Left lung (tissue), 4 donors: ENCODE measurements at regions not wholly inside any gene's neighbourhood (a gene's known extent, or its start where the extent isn't known, plus 50 kb on each side); places are given as distances from the start of the nearest gene placed in this dataset.

Experiments
- ATAC-seq: fragments of 200-7000 bp; cut with Tn5 transposase; one replicate; pipeline ENCODE4 v1.9.1; 2020; ENCODE audit warnings: moderate library complexity
- DNase-seq, 4 donors: peaks; one replicate each; pipeline ENCODE4 v3.0.0-alpha.2; 2013 to 2020
- H3K27ac ChIP-seq, 2 donors: fragments of 200-600 bp; sonication (generic) in 1 of 2; one replicate each; pipeline versions ENCODE4 v1.5.0 to v1.8.0; 2020 to 2021
- H3K27me3 ChIP-seq, 2 donors: fragments of 200-600 bp; sonication (generic) in 1 of 2; one replicate each; pipeline versions ENCODE4 v1.5.0 to v1.8.0; 2020 to 2021
- H3K36me3 ChIP-seq, 2 donors: fragments of 200-600 bp; sonication (generic) in 1 of 2; one replicate each; pipeline versions ENCODE4 v1.5.0 to v1.8.0; 2020 to 2021
- H3K4me1 ChIP-seq, 2 donors: fragments of 200-600 bp; one replicate each; pipeline ENCODE4 v1.8.0; 2021
- H3K4me3 ChIP-seq, 2 donors: fragments of 200-600 bp; sonication (generic) in 1 of 2; one replicate each; pipeline versions ENCODE4 v1.5.0 to v1.8.0; 2020 to 2021; ENCODE audit warnings: mild to moderate bottlenecking in 1 of 2
- H3K9me3 ChIP-seq, 2 donors: fragments of 200-600 bp; sonication (generic) in 1 of 2; one replicate each; pipeline versions ENCODE4 v1.5.0 to v1.8.0; 2020 to 2021
- CTCF ChIP-seq, 2 donors: fragments of 200-600 bp; sonication (generic) in 1 of 2; IDR thresholded peaks; one replicate each; pipeline versions ENCODE4 v1.5.0 to v1.8.0; 2021; ENCODE audit warnings: antibody characterized with exemption in 2 of 2
- intact Hi-C, 2 donors: fragments of 100-400 bp; cut with DNase I; formaldehyde crosslinking; loops; one replicate each; pipeline versions ENCODE4 v1.11.2 to v1.14.2; 2022
- donor health status: DM: no; HTN: yes; CAD: no.
- donor health status: DM: no; HTN: no; CAD: no.

DNA sequence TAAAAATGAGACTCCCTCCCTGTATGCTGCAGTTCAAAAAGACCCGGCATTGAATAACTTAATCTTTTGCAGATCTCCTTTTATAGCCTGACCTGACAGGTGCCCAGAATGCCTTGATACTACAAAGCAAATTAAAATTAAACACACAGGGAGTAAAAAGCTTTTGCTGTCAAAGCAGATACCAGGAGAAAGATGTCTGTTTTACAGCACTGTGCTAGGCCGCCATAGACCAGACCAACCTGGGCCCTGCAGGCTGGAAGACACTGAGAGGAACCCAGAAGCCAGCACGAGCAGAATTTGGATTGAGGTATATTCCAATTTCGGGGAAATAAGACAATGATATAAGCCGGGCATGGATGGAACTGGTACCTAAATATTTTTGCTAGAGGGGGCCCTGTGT, 602.8 kb upstream of the SOX11 start:
- no peak overlapping the region for H3K27ac ChIP-seq
- DNase-seq (no peak), ATAC-seq (no peak)
- no peak overlapping the region for H3K4me3 ChIP-seq
- H3K27me3 ChIP-seq = no peaks in the 10 kb centered on the region
- intact Hi-C loops = no loop called here
- TF ChIP-seq CTCF (IDR thresholded peaks at IDR 0.05) = no peak
- H3K36me3 ChIP-seq = no peaks in the 10 kb centered on the region
- no peaks in the 10 kb centered on the region for H3K4me1 ChIP-seq
- peaks cover 0 to 6% of the 10 kb centered on the region in 2 donors for H3K9me3 ChIP-seq

DNA sequence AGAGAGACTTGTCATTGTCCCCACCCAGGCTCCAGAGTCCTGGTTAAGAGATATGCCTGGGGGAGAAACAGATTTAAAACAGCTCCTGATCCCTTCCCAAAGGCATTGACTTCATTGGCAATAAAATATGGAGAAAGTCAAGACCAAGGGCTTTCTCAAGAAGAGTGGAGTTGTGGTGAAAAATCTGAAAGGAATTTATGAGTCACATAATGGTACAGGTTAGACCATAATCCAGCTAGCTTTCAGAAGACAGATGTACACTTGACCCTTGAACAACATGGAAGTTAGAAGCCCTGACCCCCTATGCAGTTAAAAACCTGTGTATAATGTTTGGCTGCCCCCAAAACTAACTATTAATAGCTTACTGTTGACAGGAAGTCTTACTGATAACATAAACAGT, 599.1 kb upstream of the SOX11 start:
- Histone ChIP-seq H3K27me3 (no peaks in the 10 kb centered on the region), H3K27ac (no peak overlapping the region), H3K36me3 (no peaks in the 10 kb centered on the region), H3K9me3 (peaks cover 0 to 17% of the 10 kb centered on the region in 2 donors), H3K4me3 (no peak overlapping the region), H3K4me1 (no peaks in the 10 kb centered on the region)
- DNase-seq = no peak
- intact Hi-C loops = no loop called here
- TF ChIP-seq CTCF (IDR thresholded peaks at IDR 0.05) = no peak
- ATAC-seq = no peak

GRCh38 chr2:5093518-5093917, 598.7 kb upstream of the SOX11 start:
- intact Hi-C loops = no loop called here
- H3K4me3 ChIP-seq = no peak overlapping the region
- no peak overlapping the region for H3K27ac ChIP-seq
- H3K36me3 ChIP-seq = no peaks in the 10 kb centered on the region
- TF ChIP-seq CTCF (IDR thresholded peaks at IDR 0.05) = no peak
- DNase-seq = no peak
- H3K27me3 ChIP-seq = no peaks in the 10 kb centered on the region
- peaks cover 0 to 17% of the 10 kb centered on the region in 2 donors for H3K9me3 ChIP-seq
- ATAC-seq = no peak
- no peaks in the 10 kb centered on the region for H3K4me1 ChIP-seq

- ATAC-seq (no peak), DNase-seq (no peak)
- Histone ChIP-seq H3K4me1 (no peaks in the 10 kb centered on the region), H3K36me3 (no peaks in the 10 kb centered on the region), H3K27me3 (no peaks in the 10 kb centered on the region), H3K27ac (no peak overlapping the region), H3K9me3 (peaks cover 0 to 17% of the 10 kb centered on the region in 2 donors), H3K4me3 (no peak overlapping the region)
- intact Hi-C loops = no loop called here
- TF ChIP-seq CTCF (IDR thresholded peaks at IDR 0.05) = no peak
These were observed 598.0 kb upstream of the SOX11 start for GRCh38 chr2:5094192-5094591.

DNA sequence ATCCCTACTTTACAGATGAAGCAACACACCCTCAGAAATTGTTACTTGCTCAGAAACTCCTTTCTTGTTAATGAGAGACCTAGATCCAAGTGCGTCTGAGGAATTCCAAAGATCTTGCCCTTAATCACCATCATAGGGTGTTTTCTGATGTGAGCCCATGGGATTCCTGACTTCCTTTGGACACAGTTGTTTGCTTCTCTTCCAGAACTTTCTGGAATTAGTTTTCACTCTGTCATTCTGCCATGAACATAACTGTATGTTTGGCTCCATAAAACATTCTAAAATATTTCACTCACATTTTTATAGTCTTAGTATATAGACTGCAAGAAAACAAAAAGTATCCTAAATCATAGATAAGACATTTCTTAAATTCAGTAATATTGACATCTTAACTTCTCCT, 593.9 kb upstream of the SOX11 start:
- no peaks in the 10 kb centered on the region for H3K36me3 ChIP-seq
- no peak overlapping the region for H3K27ac ChIP-seq
- H3K27me3 ChIP-seq = no peaks in the 10 kb centered on the region
- H3K4me1 ChIP-seq = no peaks in the 10 kb centered on the region
- peaks cover 0 to 16% of the 10 kb centered on the region in 2 donors for H3K9me3 ChIP-seq
- intact Hi-C loops = no loop called here
- TF ChIP-seq CTCF (IDR thresholded peaks at IDR 0.05) = no peak
- DNase-seq (no peak), ATAC-seq (no peak)
- H3K4me3 ChIP-seq = no peak overlapping the region
